GM21619 (cell line): ENCODE measurements at regions not wholly inside any gene's neighbourhood (a gene's known extent, or its start where the extent isn't known, plus 50 kb on each side); places are given as distances from the start of the nearest gene placed in this dataset.
"Not testable (repeated sequence)": the region's sequence is repeated elsewhere in the genome, so short reads cannot be mapped to it uniquely, and the experiment has no call there.

ENCODE experiments used
- ATAC-seq: cut with Tn5 transposase; IDR thresholded peaks from one replicate; pipeline ENCODE4 v1.9.1; 2021; ENCODE audit not compliant: unreplicated experiment

- ATAC-seq: no peak
Observed at GRCh38 chr1:119251751-119252150, 111.3 kb upstream of the WARS2 start.

- ATAC-seq: no peak
Observed at GRCh38 chr1:119253366-119253765, 112.9 kb upstream of the WARS2 start.

GRCh38 chr1:119254067-119254720 lies 113.7 kb upstream of the WARS2 start:
- no peak for ATAC-seq

GRCh38 chr1:119256089-119256488 lies 112.5 kb upstream of the HAO2 start:
- ATAC-seq: not testable (repeated sequence)

GRCh38 chr1:119260506-119260905 lies 108.1 kb upstream of the HAO2 start:
- ATAC-seq: no peak

- peak; percentile 89 for ATAC-seq
Observed at GRCh38 chr1:119266386-119266785, 102.2 kb upstream of the HAO2 start.

GRCh38 chr1:119266858-119267257 lies 101.7 kb upstream of the HAO2 start:
- ATAC-seq: peak; percentile 37

GRCh38 chr1:119267288-119267687 lies 101.3 kb upstream of the HAO2 start:
- ATAC-seq: peak; percentile 18

GRCh38 chr1:119268879-119269278 lies 99.7 kb upstream of the HAO2 start:
- ATAC-seq: no peak

- ATAC-seq: peak; percentile 77
Observed at GRCh38 chr1:119275145-119276134, 93.1 kb upstream of the HAO2 start.

GRCh38 chr1:119276558-119276957 lies 92.0 kb upstream of the HAO2 start:
- ATAC-seq: no peak

- ATAC-seq: no peak
Observed at GRCh38 chr1:119279456-119280381, 88.9 kb upstream of the HAO2 start.

GRCh38 chr1:119285482-119285881 lies 83.1 kb upstream of the HAO2 start:
- ATAC-seq: no peak

- peak; percentile 61 for ATAC-seq
Observed at GRCh38 chr1:119286587-119287181, 81.9 kb upstream of the HAO2 start.

- ATAC-seq: no peak
Observed at GRCh38 chr1:119288751-119289150, 79.8 kb upstream of the HAO2 start.

GRCh38 chr1:119290297-119290696 lies 78.3 kb upstream of the HAO2 start:
- ATAC-seq: no peak

GRCh38 chr1:119291611-119292206 lies 76.9 kb upstream of the HAO2 start:
- ATAC-seq: no peak

- no peak for ATAC-seq
Observed at GRCh38 chr1:119293797-119294196, 74.8 kb upstream of the HAO2 start.

GRCh38 chr1:119294199-119294598 lies 74.4 kb upstream of the HAO2 start:
- ATAC-seq: no peak

GRCh38 chr1:119294722-119295121 lies 73.9 kb upstream of the HAO2 start:
- ATAC-seq: no peak
